Upper lobe of left lung (tissue), 6 donors: ENCODE measurements at regions not wholly inside any gene's neighbourhood (a gene's known extent, or its start where the extent isn't known, plus 50 kb on each side); places are given as distances from the start of the nearest gene placed in this dataset.
A peak's percentile ranks its signal among the peaks of the same experiment; 100 is the strongest.

Experiments
- ATAC-seq, 2 donors: fragments of 200-7000 bp; cut with Tn5 transposase; one replicate each; pipeline ENCODE4 v1.9.1; 2022; ENCODE audit warnings: mild to moderate bottlenecking in 2 of 2, moderate library complexity in 2 of 2; ENCODE audit not compliant: low FRiP score in 2 of 2
- DNase-seq, 2 donors: peaks; one replicate each; pipeline ENCODE4 v3.0.0-alpha.2; 2019 to 2020
- H3K27ac ChIP-seq, 4 donors: fragments of 200-600 bp; sonication (generic); one replicate each; pipeline ENCODE4 v1.5.1; 2016 to 2019
- H3K27me3 ChIP-seq, 4 donors: fragments of 200-600 bp; sonication (generic); one replicate each; pipeline ENCODE4 v1.5.1; 2017 to 2019
- H3K36me3 ChIP-seq, 4 donors: fragments of 200-600 bp; sonication (generic); one replicate each; pipeline ENCODE4 v1.5.1; 2016 to 2019
- H3K4me1 ChIP-seq, 4 donors: fragments of 200-600 bp; sonication (generic); one replicate each; pipeline ENCODE4 v1.5.1; 2018 to 2019
- H3K4me3 ChIP-seq, 4 donors: fragments of 200-600 bp; sonication (generic); one replicate each; pipeline ENCODE4 v1.5.1; 2017 to 2019; ENCODE audit warnings: mild to moderate bottlenecking in 2 of 4, moderate library complexity in 1 of 4
- H3K9me3 ChIP-seq, 4 donors: fragments of 200-600 bp; sonication (generic); one replicate each; pipeline ENCODE4 v1.5.1; 2018 to 2019
- EP300 ChIP-seq, 4 donors: sonication (generic); formaldehyde crosslinking; IDR thresholded peaks; one replicate each; pipeline ENCODE4 v1.5.1; 2017; ENCODE audit warnings: antibody characterized with exemption in 4 of 4, control low read depth in 2 of 4
- POLR2A ChIP-seq, 4 donors: fragments of 450-650 bp; IDR thresholded peaks; one replicate each; pipeline ENCODE4 v1.5.1; 2016 to 2017; ENCODE audit warnings: antibody characterized with exemption in 4 of 4, mild to moderate bottlenecking in 2 of 4
- POLR2AphosphoS5 ChIP-seq, 2 donors: sonication (generic); formaldehyde crosslinking; IDR thresholded peaks; one replicate each; pipeline ENCODE4 v1.5.1; 2017; ENCODE audit warnings: antibody characterized with exemption in 2 of 2
- WGBS, 2 donors: methylation state at CpG; one replicate each; pipeline ENCODE4 v1.1.5; 2017 to 2018; 5-methylcytosine and 5-hydroxymethylcytosine counted together
- TF ChIP-seq, protein P1 (sequence below), 6 experiments: fragments of 450-650 bp in 4 of 6; fragments of 200-600 bp in 2 of 6; sonication (generic) in 2 of 6; IDR thresholded peaks; one replicate each; pipeline ENCODE4 v1.5.1; 2016 to 2019; ENCODE audit warnings: antibody characterized with exemption in 6 of 6
- donor health status: DM: no; HTN: no; CAD: no; lungs with moderate emphysema.
- donor health status: DM: no; HTN: yes; CAD: no; lungs with severe emphysema.

- no peaks in the 10 kb centered on the region for H3K9me3 ChIP-seq
- WGBS, 2 donors, result 87 to 92% methylated on average over 4 to 16 of the region's 16 CpGs
- no peak for ATAC-seq
Measured at GRCh38 chr7:41149576-41149975, 553.3 kb downstream of the INHBA start.

GRCh38 chr7:41148521-41148951 lies 554.4 kb downstream of the INHBA start:
- TF ChIP-seq POLR2A (IDR thresholded peaks at IDR 0.05) (no peak), EP300 (IDR thresholded peaks at IDR 0.05) (no peak), POLR2AphosphoS5 (IDR thresholded peaks at IDR 0.05) (no peak)
- TF ChIP-seq, protein P1, sequence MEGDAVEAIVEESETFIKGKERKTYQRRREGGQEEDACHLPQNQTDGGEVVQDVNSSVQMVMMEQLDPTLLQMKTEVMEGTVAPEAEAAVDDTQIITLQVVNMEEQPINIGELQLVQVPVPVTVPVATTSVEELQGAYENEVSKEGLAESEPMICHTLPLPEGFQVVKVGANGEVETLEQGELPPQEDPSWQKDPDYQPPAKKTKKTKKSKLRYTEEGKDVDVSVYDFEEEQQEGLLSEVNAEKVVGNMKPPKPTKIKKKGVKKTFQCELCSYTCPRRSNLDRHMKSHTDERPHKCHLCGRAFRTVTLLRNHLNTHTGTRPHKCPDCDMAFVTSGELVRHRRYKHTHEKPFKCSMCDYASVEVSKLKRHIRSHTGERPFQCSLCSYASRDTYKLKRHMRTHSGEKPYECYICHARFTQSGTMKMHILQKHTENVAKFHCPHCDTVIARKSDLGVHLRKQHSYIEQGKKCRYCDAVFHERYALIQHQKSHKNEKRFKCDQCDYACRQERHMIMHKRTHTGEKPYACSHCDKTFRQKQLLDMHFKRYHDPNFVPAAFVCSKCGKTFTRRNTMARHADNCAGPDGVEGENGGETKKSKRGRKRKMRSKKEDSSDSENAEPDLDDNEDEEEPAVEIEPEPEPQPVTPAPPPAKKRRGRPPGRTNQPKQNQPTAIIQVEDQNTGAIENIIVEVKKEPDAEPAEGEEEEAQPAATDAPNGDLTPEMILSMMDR (IDR thresholded peaks at IDR 0.05), result no peak
- Histone ChIP-seq H3K27me3 (no peaks in the 10 kb centered on the region), H3K36me3 (no peaks in the 10 kb centered on the region), H3K4me3 (no peak overlapping the region), H3K9me3 (no peaks in the 10 kb centered on the region), H3K4me1 (no peaks in the 10 kb centered on the region), H3K27ac (no peak overlapping the region)
- peak in 1 of 2 donors; percentile 26 for ATAC-seq
- 68 to 79% methylated on average over 1 of the region's 1 CpG for WGBS, 2 donors
- no peak for DNase-seq

More at GRCh38 chr7:41149576-41149975, 553.3 kb downstream of the INHBA start:
- peak in 1 of 2 donors; percentile 71 for DNase-seq
- no peak overlapping the region for H3K4me3 ChIP-seq
- no peak overlapping the region for H3K27ac ChIP-seq
- no peak for TF ChIP-seq POLR2A (IDR thresholded peaks at IDR 0.05)
- no peak for TF ChIP-seq EP300 (IDR thresholded peaks at IDR 0.05)
- no peak for TF ChIP-seq POLR2AphosphoS5 (IDR thresholded peaks at IDR 0.05)
- TF ChIP-seq, protein P1 (IDR thresholded peaks at IDR 0.05), result no peak
- H3K4me1 ChIP-seq, result no peaks in the 10 kb centered on the region
- no peaks in the 10 kb centered on the region for H3K36me3 ChIP-seq
- H3K27me3 ChIP-seq, result no peaks in the 10 kb centered on the region

- no peaks in the 10 kb centered on the region for H3K36me3 ChIP-seq
- TF ChIP-seq EP300 (IDR thresholded peaks at IDR 0.05) (no peak), POLR2A (IDR thresholded peaks at IDR 0.05) (no peak), POLR2AphosphoS5 (IDR thresholded peaks at IDR 0.05) (no peak)
- TF ChIP-seq, protein P1 (IDR thresholded peaks at IDR 0.05), result no peak
- H3K27me3 ChIP-seq, result no peaks in the 10 kb centered on the region
- ATAC-seq, result no peak
- 65 to 82% methylated on average over 3 of the region's 3 CpGs for WGBS, 2 donors
- no peaks in the 10 kb centered on the region for H3K4me1 ChIP-seq
- H3K27ac ChIP-seq, result no peak overlapping the region
- DNase-seq, result no peak
- no peak overlapping the region for H3K4me3 ChIP-seq
- no peaks in the 10 kb centered on the region for H3K9me3 ChIP-seq
Measured at GRCh38 chr7:41147606-41148485, 555.0 kb downstream of the INHBA start.

DNA sequence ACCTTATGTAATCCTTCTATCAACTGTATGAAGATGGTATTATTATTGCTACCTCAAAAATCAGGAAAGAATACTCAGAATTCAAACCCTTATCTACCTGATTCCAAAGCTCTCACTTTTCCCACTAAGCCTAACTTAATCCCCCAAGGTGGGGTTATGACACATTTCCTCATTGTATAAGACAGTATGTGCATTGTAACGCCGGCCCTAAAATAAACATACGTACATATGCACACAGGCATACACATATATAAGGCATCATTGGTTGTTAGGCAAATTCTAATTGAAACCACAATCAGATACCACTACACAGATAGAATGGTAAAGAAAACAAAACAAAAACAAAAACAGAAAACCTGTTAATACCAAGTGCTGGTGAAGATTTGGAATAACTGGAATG lies 556.5 kb downstream of the INHBA start:
- TF ChIP-seq, protein P1 (IDR thresholded peaks at IDR 0.05), result no peak
- TF ChIP-seq POLR2A (IDR thresholded peaks at IDR 0.05) (no peak), EP300 (IDR thresholded peaks at IDR 0.05) (no peak), POLR2AphosphoS5 (IDR thresholded peaks at IDR 0.05) (no peak)
- no peaks in the 10 kb centered on the region for H3K9me3 ChIP-seq
- H3K36me3 ChIP-seq, result no peaks in the 10 kb centered on the region
- DNase-seq (no peak), ATAC-seq (no peak)
- H3K4me1 ChIP-seq, result no peaks in the 10 kb centered on the region
- no peak overlapping the region for H3K4me3 ChIP-seq
- H3K27ac ChIP-seq, result no peak overlapping the region
- 94 to 95% methylated on average over 3 of the region's 3 CpGs for WGBS, 2 donors
- no peaks in the 10 kb centered on the region for H3K27me3 ChIP-seq
